ENCODE measurements at regions not wholly inside any gene's neighbourhood (a gene's known extent, or its start where the extent isn't known, plus 50 kb on each side); places are given as distances from the start of the nearest gene placed in this dataset.

GRCh38 chr3:144053121-144053520 lies 81.5 kb downstream of the DIPK2A start:
- FAIRE-seq (no peak), DNase-seq (ENCODE audit: insufficient read length, low spot score) (no peak)
- TF ChIP-seq POLR2A (IDR thresholded peaks at IDR 0.05; ENCODE audit: low read depth, low read length): no peak

GRCh38 chr3:144054766-144055165 lies 83.1 kb downstream of the DIPK2A start:
- no peak for TF ChIP-seq POLR2A (IDR thresholded peaks at IDR 0.05; ENCODE audit: low read depth, low read length)
- DNase-seq (ENCODE audit: insufficient read length, low spot score) (no peak), FAIRE-seq (peak; percentile 23)

DNA sequence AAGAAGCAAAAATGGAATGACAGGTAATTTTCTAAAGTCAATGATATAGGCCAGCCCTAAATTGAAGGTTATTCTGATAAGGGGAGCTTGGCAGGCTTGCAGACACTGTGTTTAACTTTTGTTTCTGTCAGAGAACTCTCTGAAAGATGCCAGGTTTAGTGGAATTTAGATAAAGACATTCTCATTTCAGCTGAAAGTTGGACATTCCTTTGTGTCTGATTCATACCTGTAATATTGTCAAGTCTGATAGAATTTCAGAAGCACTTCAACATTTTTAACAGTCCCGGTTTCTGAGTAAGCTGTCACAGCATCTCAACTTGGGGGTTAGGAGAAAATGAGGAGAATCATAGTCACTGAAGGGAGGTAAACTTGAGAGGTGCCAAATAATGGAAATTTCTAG lies 84.0 kb downstream of the DIPK2A start:
- no peak for TF ChIP-seq POLR2A (IDR thresholded peaks at IDR 0.05; ENCODE audit: low read depth, low read length)
- DNase-seq (ENCODE audit: insufficient read length, low spot score) (peak; percentile 22), FAIRE-seq (peak; percentile 93)

GRCh38 chr3:144058713-144059112 lies 87.1 kb downstream of the DIPK2A start:
- FAIRE-seq (no peak), DNase-seq (ENCODE audit: insufficient read length, low spot score) (no peak)
- TF ChIP-seq POLR2A (IDR thresholded peaks at IDR 0.05; ENCODE audit: low read depth, low read length): no peak

GRCh38 chr3:144059481-144059880 lies 87.9 kb downstream of the DIPK2A start:
- FAIRE-seq (peak; percentile 43), DNase-seq (ENCODE audit: insufficient read length, low spot score) (no peak)
- no peak for TF ChIP-seq POLR2A (IDR thresholded peaks at IDR 0.05; ENCODE audit: low read depth, low read length)

- no peak for TF ChIP-seq POLR2A (IDR thresholded peaks at IDR 0.05; ENCODE audit: low read depth, low read length)
- no peak for DNase-seq (ENCODE audit: insufficient read length, low spot score)
- no peak for FAIRE-seq
Measured at GRCh38 chr3:144060881-144061280, 89.3 kb downstream of the DIPK2A start.

DNA sequence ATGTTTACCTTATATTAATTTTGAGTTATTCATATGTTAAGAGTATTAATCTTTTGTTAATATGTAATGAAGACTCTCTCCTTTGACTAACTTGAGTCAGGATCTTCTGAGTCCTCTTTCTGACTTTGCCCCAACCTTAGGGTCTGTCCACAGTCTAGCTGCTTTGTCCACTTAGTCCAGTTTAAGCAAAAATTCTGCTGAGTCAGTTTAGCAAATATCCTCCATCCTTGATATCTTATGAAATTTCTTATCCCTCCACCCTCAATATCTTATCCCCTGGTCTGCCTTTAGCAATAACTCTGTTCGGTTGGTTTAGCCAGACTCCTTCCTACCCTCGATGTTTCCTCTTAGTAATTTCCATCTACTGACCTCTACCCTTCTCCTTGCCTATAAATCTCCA lies 91.7 kb downstream of the DIPK2A start:
- TF ChIP-seq POLR2A (IDR thresholded peaks at IDR 0.05; ENCODE audit: low read depth, low read length): no peak
- DNase-seq (ENCODE audit: insufficient read length, low spot score) (no peak), FAIRE-seq (no peak)

GRCh38 chr3:144067059-144067458 lies 95.4 kb downstream of the DIPK2A start:
- DNase-seq (ENCODE audit: insufficient read length, low spot score) (no peak), FAIRE-seq (peak; percentile 50)
- TF ChIP-seq POLR2A (IDR thresholded peaks at IDR 0.05; ENCODE audit: low read depth, low read length): no peak

DNA sequence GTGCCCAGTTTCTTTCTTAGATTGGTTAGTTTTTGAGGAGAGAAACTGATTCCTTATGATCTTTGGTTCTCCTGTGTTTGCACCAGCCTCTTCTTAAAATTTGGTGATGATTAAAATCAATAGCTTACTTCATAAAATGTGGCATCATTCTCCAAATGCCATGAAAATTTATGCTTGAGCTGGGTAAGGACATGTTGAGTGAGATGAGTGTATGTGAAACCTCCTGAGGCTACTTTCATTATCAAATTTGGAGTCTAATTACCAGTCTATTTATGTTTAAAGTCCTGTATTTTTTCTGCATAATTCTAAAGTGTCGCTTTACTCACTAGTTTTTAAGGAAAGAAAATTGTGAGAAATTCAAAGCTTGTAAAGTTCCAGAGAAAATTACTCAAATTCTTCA lies 102.1 kb downstream of the DIPK2A start:
- no peak for TF ChIP-seq POLR2A (IDR thresholded peaks at IDR 0.05; ENCODE audit: low read depth, low read length)
- FAIRE-seq (no peak), DNase-seq (ENCODE audit: insufficient read length, low spot score) (no peak)

DNA sequence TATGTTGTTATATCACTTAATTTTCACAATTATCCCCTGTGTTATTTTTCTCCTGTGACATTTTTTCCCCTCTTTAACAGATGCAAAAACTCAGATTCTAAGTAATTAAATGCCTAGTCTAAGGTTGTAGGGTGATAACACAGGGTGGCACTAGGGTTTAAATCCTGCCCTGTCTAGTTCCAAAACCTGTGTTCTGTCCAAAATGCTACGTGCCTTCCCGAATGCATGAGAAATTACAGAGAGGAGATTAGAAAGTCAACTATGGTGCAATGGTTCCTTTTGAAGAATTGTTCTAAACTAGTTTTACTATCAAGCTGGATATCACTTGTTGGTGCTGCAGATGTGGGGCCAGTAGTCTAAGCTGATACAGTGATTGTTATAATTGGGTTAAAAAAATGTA lies 108.0 kb downstream of the DIPK2A start:
- FAIRE-seq (no peak), DNase-seq (ENCODE audit: insufficient read length, low spot score) (no peak)
- no peak for TF ChIP-seq POLR2A (IDR thresholded peaks at IDR 0.05; ENCODE audit: low read depth, low read length)

- TF ChIP-seq POLR2A (IDR thresholded peaks at IDR 0.05; ENCODE audit: low read depth, low read length): no peak
- DNase-seq (ENCODE audit: insufficient read length, low spot score): no peak
- no peak for FAIRE-seq
Measured at GRCh38 chr3:144084929-144085328, 113.3 kb downstream of the DIPK2A start.

- TF ChIP-seq POLR2A (IDR thresholded peaks at IDR 0.05; ENCODE audit: low read depth, low read length): no peak
- no peak for DNase-seq (ENCODE audit: insufficient read length, low spot score)
- no peak for FAIRE-seq
Measured at GRCh38 chr3:144085964-144086363, 114.3 kb downstream of the DIPK2A start.

GRCh38 chr3:144096016-144096415 lies 124.4 kb downstream of the DIPK2A start:
- no peak for FAIRE-seq

DNA sequence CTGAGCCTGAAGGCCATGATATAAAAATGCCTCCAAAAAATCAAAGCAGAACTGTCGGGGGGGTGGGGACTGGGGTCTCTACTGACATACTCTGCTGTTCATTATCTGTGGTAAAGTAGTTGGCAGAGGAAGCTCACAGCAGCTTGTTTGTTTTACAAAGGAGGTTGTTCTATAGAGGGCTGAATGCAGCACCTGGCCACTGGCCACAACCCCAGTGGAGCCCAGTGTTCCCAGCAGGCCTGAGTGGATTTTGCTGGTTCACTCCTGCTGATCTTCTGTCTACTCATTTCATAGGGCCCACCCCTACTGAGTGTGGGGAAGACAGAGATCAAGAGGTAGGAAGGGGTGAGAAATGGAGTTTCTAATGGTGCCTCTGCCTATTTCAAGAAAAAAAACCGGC lies 125.5 kb downstream of the DIPK2A start:
- FAIRE-seq (no peak), DNase-seq (ENCODE audit: insufficient read length, low spot score) (no peak)
- no peak for TF ChIP-seq POLR2A (IDR thresholded peaks at IDR 0.05; ENCODE audit: low read depth, low read length)

More at GRCh38 chr3:144096016-144096415, 124.4 kb downstream of the DIPK2A start:
- DNase-seq (ENCODE audit: insufficient read length, low spot score): no peak
- TF ChIP-seq POLR2A (IDR thresholded peaks at IDR 0.05; ENCODE audit: low read depth, low read length): no peak

DNA sequence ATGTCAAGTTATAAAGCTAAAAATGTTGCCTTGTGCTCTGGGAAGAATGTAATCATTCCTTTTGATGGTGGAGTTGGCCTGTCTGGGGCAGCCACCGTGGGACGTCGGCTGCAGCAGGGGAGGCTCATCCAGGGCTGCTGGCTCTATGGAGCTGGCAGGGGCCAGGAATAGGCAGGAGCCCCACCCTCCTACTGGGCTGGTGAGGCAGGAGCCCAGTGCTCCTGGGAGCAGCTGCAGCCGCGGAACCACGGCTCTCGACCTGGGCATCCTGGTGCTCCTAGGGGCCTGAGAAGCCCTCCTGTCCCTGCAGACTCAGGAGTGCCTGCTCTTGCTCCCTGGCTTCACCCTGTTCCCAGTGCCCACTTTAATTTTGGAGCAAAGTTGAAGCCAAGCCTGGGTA lies 127.1 kb downstream of the DIPK2A start:
- DNase-seq (ENCODE audit: insufficient read length, low spot score) (no peak), FAIRE-seq (no peak)
- no peak for TF ChIP-seq POLR2A (IDR thresholded peaks at IDR 0.05; ENCODE audit: low read depth, low read length)

DNA sequence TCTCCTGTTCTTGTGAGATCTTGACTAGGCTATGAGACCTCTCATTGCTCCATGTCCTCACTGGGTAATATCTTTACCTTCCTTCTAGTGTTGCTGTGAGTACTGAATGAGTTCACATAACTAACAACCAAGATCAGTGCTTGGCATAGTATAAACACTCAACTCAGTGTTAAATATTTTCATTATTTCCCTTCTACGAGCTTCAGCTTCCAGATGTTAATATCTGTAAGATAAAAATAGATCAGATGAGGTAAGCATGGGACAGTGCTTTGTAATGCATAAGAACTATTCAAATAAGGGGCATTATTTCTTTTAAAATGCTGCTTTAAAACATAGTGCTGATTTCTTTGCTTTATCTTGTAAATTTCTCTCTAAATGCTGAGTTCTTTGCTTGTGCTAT lies 130.8 kb downstream of the DIPK2A start:
- DNase-seq (ENCODE audit: insufficient read length, low spot score): no peak
- TF ChIP-seq POLR2A (IDR thresholded peaks at IDR 0.05; ENCODE audit: low read depth, low read length): no peak
- FAIRE-seq: no peak

Data from H54 (cell line).